ENCODE measurements at regions not wholly inside any gene's neighbourhood (a gene's known extent, or its start where the extent isn't known, plus 50 kb on each side); places are given as distances from the start of the nearest gene placed in this dataset.

- CTCF ChIA-PET: no interaction called here
- Histone ChIP-seq H3K9me3 (ENCODE audit: control insufficient read depth, insufficient read depth, low read depth, low read length) (no peaks in the 10 kb centered on the region), H3K4me3 (ENCODE audit: low read depth in 2 of 2, low read length in 2 of 2) (no peak overlapping the region), H3K4me1 (ENCODE audit: control insufficient read depth, insufficient read depth, low read length) (no peaks in the 10 kb centered on the region), H3K27me3 (ENCODE audit: control insufficient read depth, insufficient read depth, low read length) (no peaks in the 10 kb centered on the region; the same call in 1 of the 2 replicates), H3K27ac (ENCODE audit: low read length) (no peak overlapping the region), H3K36me3 (ENCODE audit: control insufficient read depth, insufficient read depth, low read length) (no peaks in the 10 kb centered on the region)
- no TSS peak for BruUV-seq (replicated peaks)
- TF ChIP-seq POLR2AphosphoS5 (IDR thresholded peaks at IDR 0.05; ENCODE audit: low read depth, low read length) (no peak), CTCF (IDR thresholded peaks at IDR 0.05) (no peak), TCF7L2 (IDR thresholded peaks at IDR 0.05; ENCODE audit: low read depth, low read length) (no peak), SIN3A (IDR thresholded peaks at IDR 0.05; ENCODE audit: borderline replicate concordance, insufficient read depth, low read depth, low read length) (no peak)
- TF ChIP-seq, protein P1, sequence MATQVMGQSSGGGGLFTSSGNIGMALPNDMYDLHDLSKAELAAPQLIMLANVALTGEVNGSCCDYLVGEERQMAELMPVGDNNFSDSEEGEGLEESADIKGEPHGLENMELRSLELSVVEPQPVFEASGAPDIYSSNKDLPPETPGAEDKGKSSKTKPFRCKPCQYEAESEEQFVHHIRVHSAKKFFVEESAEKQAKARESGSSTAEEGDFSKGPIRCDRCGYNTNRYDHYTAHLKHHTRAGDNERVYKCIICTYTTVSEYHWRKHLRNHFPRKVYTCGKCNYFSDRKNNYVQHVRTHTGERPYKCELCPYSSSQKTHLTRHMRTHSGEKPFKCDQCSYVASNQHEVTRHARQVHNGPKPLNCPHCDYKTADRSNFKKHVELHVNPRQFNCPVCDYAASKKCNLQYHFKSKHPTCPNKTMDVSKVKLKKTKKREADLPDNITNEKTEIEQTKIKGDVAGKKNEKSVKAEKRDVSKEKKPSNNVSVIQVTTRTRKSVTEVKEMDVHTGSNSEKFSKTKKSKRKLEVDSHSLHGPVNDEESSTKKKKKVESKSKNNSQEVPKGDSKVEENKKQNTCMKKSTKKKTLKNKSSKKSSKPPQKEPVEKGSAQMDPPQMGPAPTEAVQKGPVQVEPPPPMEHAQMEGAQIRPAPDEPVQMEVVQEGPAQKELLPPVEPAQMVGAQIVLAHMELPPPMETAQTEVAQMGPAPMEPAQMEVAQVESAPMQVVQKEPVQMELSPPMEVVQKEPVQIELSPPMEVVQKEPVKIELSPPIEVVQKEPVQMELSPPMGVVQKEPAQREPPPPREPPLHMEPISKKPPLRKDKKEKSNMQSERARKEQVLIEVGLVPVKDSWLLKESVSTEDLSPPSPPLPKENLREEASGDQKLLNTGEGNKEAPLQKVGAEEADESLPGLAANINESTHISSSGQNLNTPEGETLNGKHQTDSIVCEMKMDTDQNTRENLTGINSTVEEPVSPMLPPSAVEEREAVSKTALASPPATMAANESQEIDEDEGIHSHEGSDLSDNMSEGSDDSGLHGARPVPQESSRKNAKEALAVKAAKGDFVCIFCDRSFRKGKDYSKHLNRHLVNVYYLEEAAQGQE (IDR thresholded peaks at IDR 0.05; ENCODE audit: insufficient read depth in 1 of 2, low read depth in 2 of 2, low read length in 1 of 2): no peak
- in situ Hi-C loops (cut with HindIII; ENCODE audit: low pct_unique_long_range_greater_than_20kb, low sequenced_read_pairs) (no loop called here), intact Hi-C loops (cut with micrococcal nuclease; ENCODE audit: unreplicated experiment) (no loop called here)
- POLR2A ChIA-PET: no interaction called here
- no peak for DNase-seq (ENCODE audit: low read depth, low spot score)
- ATAC-seq: no peak
These were observed 103.3 kb downstream of the FAM76B start for GRCh38 chr11:95686265-95686664.

DNA sequence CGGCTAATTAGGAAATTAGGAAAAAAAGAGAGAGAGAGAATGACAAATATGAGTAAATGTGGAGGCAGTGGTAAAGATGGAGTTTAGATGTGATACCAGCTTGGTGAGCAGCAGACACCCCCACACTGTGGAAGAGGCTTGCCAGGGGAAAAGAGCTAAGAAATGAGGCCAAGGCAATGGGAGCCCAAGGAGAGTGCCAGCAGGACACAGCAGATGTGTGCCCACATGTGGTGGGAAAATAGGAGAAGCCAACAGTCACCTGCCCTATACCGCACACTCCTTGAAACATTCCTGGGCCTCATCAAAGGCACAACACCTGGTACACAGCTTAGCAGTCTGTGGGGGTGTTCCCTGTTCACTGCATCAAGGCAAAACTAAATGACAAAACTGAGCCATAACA, 104.9 kb downstream of the FAM76B start:
- in situ Hi-C loops (cut with HindIII; ENCODE audit: low pct_unique_long_range_greater_than_20kb, low sequenced_read_pairs) (no loop called here), intact Hi-C loops (cut with micrococcal nuclease; ENCODE audit: unreplicated experiment) (no loop called here)
- Histone ChIP-seq H3K4me3 (ENCODE audit: low read depth in 2 of 2, low read length in 2 of 2) (no peak overlapping the region), H3K9me3 (ENCODE audit: control insufficient read depth, insufficient read depth, low read depth, low read length) (no peaks in the 10 kb centered on the region), H3K36me3 (ENCODE audit: control insufficient read depth, insufficient read depth, low read length) (no peaks in the 10 kb centered on the region), H3K27ac (ENCODE audit: low read length) (no peak overlapping the region), H3K4me1 (ENCODE audit: control insufficient read depth, insufficient read depth, low read length) (no peaks in the 10 kb centered on the region), H3K27me3 (ENCODE audit: control insufficient read depth, insufficient read depth, low read length) (no peaks in the 10 kb centered on the region)
- TF ChIP-seq POLR2AphosphoS5 (IDR thresholded peaks at IDR 0.05; ENCODE audit: low read depth, low read length): no peak
- TF ChIP-seq CTCF (IDR thresholded peaks at IDR 0.05): no peak
- TF ChIP-seq, protein P1 (IDR thresholded peaks at IDR 0.05; ENCODE audit: insufficient read depth in 1 of 2, low read depth in 2 of 2, low read length in 1 of 2): no peak
- TF ChIP-seq SIN3A (IDR thresholded peaks at IDR 0.05; ENCODE audit: borderline replicate concordance, insufficient read depth, low read depth, low read length): no peak
- ChIA-PET POLR2A (no interaction called here), CTCF (no interaction called here)
- no peak for ATAC-seq
- no TSS peak for BruUV-seq (replicated peaks)
- no peak for DNase-seq (ENCODE audit: low read depth, low spot score)

Measured in Panc1 (cell line).